AG09309 (cell line): ENCODE measurements at regions not wholly inside any gene's neighbourhood (a gene's known extent, or its start where the extent isn't known, plus 50 kb on each side); places are given as distances from the start of the nearest gene placed in this dataset.

Source experiments
- DNase-seq: peaks from one replicate; pipeline ENCODE4 v3.0.0-alpha.2; 2010; ENCODE audit warnings: low read depth
- H3K4me3 ChIP-seq: 2 replicates; pipeline ENCODE4 v1.5.1; 2011; ENCODE audit warnings: mild to moderate bottlenecking, low read depth, low read length, moderate library complexity; ENCODE audit not compliant: control insufficient read depth
- CTCF ChIP-seq: IDR thresholded peaks from 2 replicates; pipeline ENCODE4 v1.5.1; 2011; ENCODE audit warnings: mild to moderate bottlenecking, low read depth, low read length, inconsistent platforms; ENCODE audit not compliant: insufficient read depth, control insufficient read depth; ENCODE audit errors: missing control alignments

GRCh38 chr2:235146206-235146605 is 194.4 kb downstream of the SH3BP4 start:
- no peak for DNase-seq

GRCh38 chr2:235146871-235147565 is 195.2 kb downstream of the SH3BP4 start:
- TF ChIP-seq CTCF, result no peak
- H3K4me3 ChIP-seq, result no peak overlapping the region
- no peak for DNase-seq

More at GRCh38 chr2:235146206-235146605, 194.4 kb downstream of the SH3BP4 start:
- no peak overlapping the region for H3K4me3 ChIP-seq
- no peak for TF ChIP-seq CTCF

- no peak overlapping the region for H3K4me3 ChIP-seq
- no peak for DNase-seq
- no peak for TF ChIP-seq CTCF
Measured at GRCh38 chr2:235148201-235149170, 196.7 kb downstream of the SH3BP4 start.

DNA sequence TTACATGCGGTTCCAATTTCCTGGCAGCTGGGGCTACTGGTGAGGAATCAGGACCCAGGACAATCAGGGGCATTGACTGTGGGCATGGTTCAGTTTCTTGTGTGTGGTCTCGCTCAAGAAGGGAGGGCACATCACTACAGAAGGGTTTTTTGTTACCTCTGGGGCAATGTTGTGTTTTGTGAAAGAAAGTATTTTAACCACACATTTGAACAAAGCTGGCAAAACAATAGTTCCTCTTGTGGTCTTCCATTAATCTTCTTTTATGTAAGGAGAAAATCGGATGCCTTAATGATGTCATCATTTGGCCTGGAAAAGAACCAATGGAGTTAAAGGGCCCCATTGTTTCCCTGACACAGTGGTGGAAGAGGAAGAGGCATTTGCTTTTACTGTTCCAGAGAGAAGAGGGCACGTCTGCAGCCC is 197.4 kb downstream of the SH3BP4 start:
- no peak overlapping the region for H3K4me3 ChIP-seq
- DNase-seq, result no peak

GRCh38 chr2:235149736-235150135 is 197.9 kb downstream of the SH3BP4 start:
- TF ChIP-seq CTCF, result no peak
- no peak overlapping the region for H3K4me3 ChIP-seq
- DNase-seq, result no peak

More for the DNA sequence above, 197.4 kb downstream of the SH3BP4 start:
- TF ChIP-seq CTCF, result no peak

- no peak for DNase-seq
- no peak for TF ChIP-seq CTCF
- H3K4me3 ChIP-seq, result no peak overlapping the region
Measured at GRCh38 chr2:235151152-235151551, 199.3 kb downstream of the SH3BP4 start.
